D721Med (cell line): ENCODE measurements at regions not wholly inside any gene's neighbourhood (a gene's known extent, or its start where the extent isn't known, plus 50 kb on each side); places are given as distances from the start of the nearest gene placed in this dataset.
"Not testable (repeated sequence)": the region's sequence is repeated elsewhere in the genome, so short reads cannot be mapped to it uniquely, and the experiment has no call there.

Experiments used
- DNase-seq: peaks from one replicate; pipeline ENCODE4 v3.0.0; 2011; ENCODE audit warnings: low spot score; ENCODE audit not compliant: insufficient read length
- FAIRE-seq: peaks from 2 replicates; lab custom pipeline; 2011; peaks lifted over from hg19 to GRCh38; lab: Jason Lieb, UNC
- CTCF ChIP-seq: IDR thresholded peaks from 2 replicates; pipeline ENCODE4 v1.5.1; 2012; ENCODE audit warnings: mild to moderate bottlenecking, control low read depth; ENCODE audit not compliant: insufficient read depth; ENCODE audit errors: missing control alignments

- FAIRE-seq, result no peak
- TF ChIP-seq CTCF, result no peak
- DNase-seq, result no peak
Observed at GRCh38 chr4:128428397-128428796, 140.8 kb upstream of the PGRMC2 start.

- peak; percentile 53 for TF ChIP-seq CTCF
- DNase-seq (no peak), FAIRE-seq (no peak)
Observed at GRCh38 chr4:128427832-128428366, 140.3 kb upstream of the PGRMC2 start.

GRCh38 chr4:128424527-128425497 is 137.2 kb upstream of the PGRMC2 start:
- no peak for TF ChIP-seq CTCF
- DNase-seq, result no peak
- no peak for FAIRE-seq

- FAIRE-seq, DNase-seq: not testable (repeated sequence)
Observed at GRCh38 chr4:128422296-128422695, 134.7 kb upstream of the PGRMC2 start.

- FAIRE-seq, result no peak
- TF ChIP-seq CTCF, result no peak
- no peak for DNase-seq
Observed at GRCh38 chr4:128416921-128417320, 129.3 kb upstream of the PGRMC2 start.

- no peak for FAIRE-seq
- TF ChIP-seq CTCF, result no peak
Observed at GRCh38 chr4:128410037-128410436, 122.4 kb upstream of the PGRMC2 start.

GRCh38 chr4:128403586-128403985 is 116.0 kb upstream of the PGRMC2 start:
- DNase-seq (no peak), FAIRE-seq (no peak)
- TF ChIP-seq CTCF, result no peak

More at GRCh38 chr4:128410037-128410436, 122.4 kb upstream of the PGRMC2 start:
- no peak for DNase-seq
